ENCODE measurements at regions not wholly inside any gene's neighbourhood (a gene's known extent, or its start where the extent isn't known, plus 50 kb on each side); places are given as distances from the start of the nearest gene placed in this dataset.
A peak's percentile ranks its signal among the peaks of the same experiment; 100 is the strongest.

DNA sequence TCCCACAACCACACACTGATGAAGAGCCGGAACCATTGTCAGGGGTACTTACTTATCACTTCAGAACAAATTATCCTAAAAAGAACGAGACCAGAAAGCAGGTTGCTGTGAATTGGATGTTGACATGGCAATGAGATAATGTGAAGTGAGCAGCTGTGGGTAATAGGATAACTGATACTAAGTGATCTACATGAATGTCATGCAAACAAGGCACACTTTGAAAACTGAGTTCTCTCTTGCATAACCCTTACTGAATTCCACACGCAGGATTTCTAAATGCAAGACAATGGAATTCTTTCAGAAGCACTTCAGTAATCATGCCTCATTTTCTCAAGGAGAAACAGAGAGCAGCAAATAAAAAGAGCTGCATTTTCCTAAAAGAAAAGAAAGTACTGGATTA, 242.5 kb upstream of the TMEM229A start:
- in situ Hi-C loops (cut with HindIII; ENCODE audit: low sequenced_read_pairs) = no loop called here
- TF ChIP-seq, protein P1, sequence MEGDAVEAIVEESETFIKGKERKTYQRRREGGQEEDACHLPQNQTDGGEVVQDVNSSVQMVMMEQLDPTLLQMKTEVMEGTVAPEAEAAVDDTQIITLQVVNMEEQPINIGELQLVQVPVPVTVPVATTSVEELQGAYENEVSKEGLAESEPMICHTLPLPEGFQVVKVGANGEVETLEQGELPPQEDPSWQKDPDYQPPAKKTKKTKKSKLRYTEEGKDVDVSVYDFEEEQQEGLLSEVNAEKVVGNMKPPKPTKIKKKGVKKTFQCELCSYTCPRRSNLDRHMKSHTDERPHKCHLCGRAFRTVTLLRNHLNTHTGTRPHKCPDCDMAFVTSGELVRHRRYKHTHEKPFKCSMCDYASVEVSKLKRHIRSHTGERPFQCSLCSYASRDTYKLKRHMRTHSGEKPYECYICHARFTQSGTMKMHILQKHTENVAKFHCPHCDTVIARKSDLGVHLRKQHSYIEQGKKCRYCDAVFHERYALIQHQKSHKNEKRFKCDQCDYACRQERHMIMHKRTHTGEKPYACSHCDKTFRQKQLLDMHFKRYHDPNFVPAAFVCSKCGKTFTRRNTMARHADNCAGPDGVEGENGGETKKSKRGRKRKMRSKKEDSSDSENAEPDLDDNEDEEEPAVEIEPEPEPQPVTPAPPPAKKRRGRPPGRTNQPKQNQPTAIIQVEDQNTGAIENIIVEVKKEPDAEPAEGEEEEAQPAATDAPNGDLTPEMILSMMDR (IDR thresholded peaks at IDR 0.05; ENCODE audit: low read depth, low read length) = no peak
- H3K4me3 ChIP-seq (ENCODE audit: low read depth, low read length) = no peak overlapping the region
- no peak for DNase-seq (ENCODE audit: low read depth, low spot score)

DNA sequence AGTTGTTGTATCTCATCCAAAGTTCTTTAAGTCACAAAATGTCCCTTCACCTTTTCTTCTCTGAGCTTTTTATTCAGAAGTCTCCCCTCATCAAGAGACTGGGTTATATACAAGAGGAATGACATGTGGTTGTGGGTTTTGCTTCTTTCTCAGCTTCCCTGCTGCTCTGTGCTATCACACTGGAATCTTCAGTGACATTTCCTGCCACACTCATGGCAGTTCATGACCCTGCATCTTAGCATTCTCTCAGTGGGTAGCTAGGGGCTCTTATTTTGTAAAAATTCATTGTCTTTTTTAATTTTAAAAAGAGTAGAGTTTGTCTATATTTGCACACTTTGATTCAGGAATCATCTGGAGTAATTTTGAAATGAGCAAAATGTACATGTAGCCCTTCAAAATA, 236.9 kb upstream of the TMEM229A start:
- TF ChIP-seq, protein P1 (IDR thresholded peaks at IDR 0.05; ENCODE audit: low read depth, low read length) = no peak
- DNase-seq (ENCODE audit: low read depth, low spot score) = no peak
- no peak overlapping the region for H3K4me3 ChIP-seq (ENCODE audit: low read depth, low read length)
- in situ Hi-C loops (cut with HindIII; ENCODE audit: low sequenced_read_pairs) = no loop called here

DNA sequence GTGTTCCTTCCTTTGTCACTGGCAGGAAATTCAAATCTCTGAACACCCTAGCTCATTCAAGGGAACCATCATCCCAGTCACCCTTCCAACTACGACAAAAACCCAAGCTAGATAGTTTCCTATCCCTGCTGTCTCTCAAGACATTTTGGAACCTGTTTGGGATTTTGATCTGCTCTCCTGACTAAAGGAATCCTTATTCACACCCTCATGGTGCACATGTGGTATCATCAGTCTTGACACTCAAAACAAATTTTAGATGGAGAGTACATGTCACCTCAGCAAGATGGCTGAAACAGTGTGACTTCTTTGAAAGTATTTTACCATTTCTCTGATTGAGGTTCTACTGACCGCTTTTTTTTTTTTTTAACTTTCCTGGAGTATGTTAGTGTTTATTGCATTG, 234.3 kb upstream of the TMEM229A start:
- in situ Hi-C loops (cut with HindIII; ENCODE audit: low sequenced_read_pairs) = no loop called here
- H3K4me3 ChIP-seq (ENCODE audit: low read depth, low read length) = no peak overlapping the region
- DNase-seq (ENCODE audit: low read depth, low spot score) = no peak
- TF ChIP-seq, protein P1 (IDR thresholded peaks at IDR 0.05; ENCODE audit: low read depth, low read length) = no peak

DNA sequence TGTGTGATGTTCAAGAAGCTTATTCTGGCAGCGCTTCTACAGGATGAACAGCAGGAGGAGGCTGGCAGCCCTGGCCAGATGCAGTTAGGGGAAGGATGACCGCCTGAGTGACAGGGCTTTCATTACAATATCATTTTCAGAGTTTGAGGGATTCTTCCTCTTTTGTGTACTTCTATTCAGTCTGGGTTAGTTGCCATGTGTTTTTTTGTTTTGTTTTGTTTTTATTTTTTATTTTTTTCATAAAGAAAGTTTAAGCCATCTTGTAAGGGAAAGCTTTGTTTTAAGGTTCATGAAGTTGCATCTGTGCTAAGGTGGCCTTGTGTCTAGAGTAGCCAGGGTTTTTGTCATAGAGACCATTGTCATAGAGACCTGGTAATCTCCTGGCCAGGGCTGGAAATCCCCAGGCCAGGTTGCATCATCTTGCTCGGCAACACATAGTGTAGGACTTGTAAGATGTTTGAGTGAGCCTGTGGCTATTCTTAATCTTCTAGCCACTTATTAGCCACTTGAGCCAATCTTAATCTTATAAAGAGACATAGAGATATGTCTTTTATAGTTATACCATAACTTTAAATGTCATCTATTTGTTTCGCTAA, 230.5 kb upstream of the TMEM229A start:
- TF ChIP-seq, protein P1 (IDR thresholded peaks at IDR 0.05; ENCODE audit: low read depth, low read length) = no peak
- peak; percentile 23 for DNase-seq (ENCODE audit: low read depth, low spot score)

DNA sequence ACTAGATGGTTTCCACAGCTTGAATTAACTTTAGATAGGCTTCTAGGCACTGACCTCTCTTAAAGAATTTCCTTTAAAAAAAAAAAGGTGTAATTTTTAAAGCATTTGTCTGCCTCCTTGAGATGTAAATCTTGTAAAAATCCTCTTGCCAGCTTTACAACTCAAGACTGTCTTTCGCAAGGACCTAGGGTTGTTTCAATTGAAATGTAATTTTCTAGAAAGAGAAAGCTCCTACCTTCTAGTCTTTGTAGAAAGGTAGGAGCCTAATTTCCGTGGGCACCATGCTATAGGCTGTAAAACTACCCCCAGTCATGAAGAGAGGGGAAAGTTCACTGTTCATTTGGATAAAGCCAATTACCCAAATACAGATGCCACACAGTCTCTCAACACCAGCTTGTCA, 228.8 kb upstream of the TMEM229A start:
- H3K4me3 ChIP-seq (ENCODE audit: low read depth, low read length) = no peak overlapping the region
- no peak for DNase-seq (ENCODE audit: low read depth, low spot score)
- in situ Hi-C loops (cut with HindIII; ENCODE audit: low sequenced_read_pairs) = no loop called here
- TF ChIP-seq, protein P1 (IDR thresholded peaks at IDR 0.05; ENCODE audit: low read depth, low read length) = no peak

More for the DNA sequence above, 230.5 kb upstream of the TMEM229A start:
- in situ Hi-C loops (cut with HindIII; ENCODE audit: low sequenced_read_pairs) = no loop called here
- no peak overlapping the region for H3K4me3 ChIP-seq (ENCODE audit: low read depth, low read length)

DNA sequence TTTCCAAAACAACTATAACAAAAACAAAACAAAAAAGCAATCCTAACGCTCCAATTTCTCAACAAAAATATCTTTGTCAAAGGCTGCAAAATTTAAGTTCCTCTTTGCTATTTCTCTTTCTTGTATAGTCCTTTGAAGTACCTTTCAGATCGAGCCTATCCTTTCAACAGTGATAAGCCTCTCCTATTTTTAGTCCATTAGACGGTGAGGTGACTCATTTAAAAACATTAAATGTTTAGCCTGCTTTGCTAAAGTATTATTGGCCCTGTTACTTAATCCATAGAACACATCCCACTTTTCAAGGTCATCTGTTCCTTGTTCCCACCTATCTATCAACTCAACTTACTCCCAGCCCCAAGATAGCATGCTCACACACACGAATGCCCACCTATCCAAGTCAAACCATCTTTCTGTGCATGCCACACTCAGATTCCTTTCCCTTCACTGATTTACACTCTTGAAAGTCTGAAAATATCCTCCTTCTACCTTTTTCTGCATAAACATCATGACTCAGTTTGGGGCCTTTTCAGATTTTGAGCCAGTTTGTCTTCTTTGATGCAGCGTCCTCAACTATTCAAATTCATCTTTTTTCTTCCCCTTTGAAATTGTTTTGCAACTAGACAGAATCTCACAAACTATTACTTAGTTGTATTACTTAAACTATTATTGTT, 224.9 kb upstream of the TMEM229A start:
- DNase-seq (ENCODE audit: low read depth, low spot score) = no peak
- TF ChIP-seq, protein P1 (IDR thresholded peaks at IDR 0.05; ENCODE audit: low read depth, low read length) = no peak
- no peak overlapping the region for H3K4me3 ChIP-seq (ENCODE audit: low read depth, low read length)
- in situ Hi-C loops (cut with HindIII; ENCODE audit: low sequenced_read_pairs) = no loop called here
